ENCODE measurements at regions not wholly inside any gene's neighbourhood (a gene's known extent, or its start where the extent isn't known, plus 50 kb on each side); places are given as distances from the start of the nearest gene placed in this dataset.

- no peak for TF ChIP-seq EZH2 (IDR thresholded peaks at IDR 0.05)
- no peak for TF ChIP-seq POLR2AphosphoS5 (IDR thresholded peaks at IDR 0.05; ENCODE audit: borderline replicate concordance, low read depth, low read length)
- no peak for TF ChIP-seq FOXP2 (optimal IDR thresholded peaks at IDR 0.05; ENCODE audit: control extremely low read depth, extremely low read length, insufficient read depth)
Measured at GRCh38 chr1:187842406-187843165, 1013.8 kb downstream of the PLA2G4A start.

Measured in SK-N-MC (cell line).